ENCODE measurements at regions not wholly inside any gene's neighbourhood (a gene's known extent, or its start where the extent isn't known, plus 50 kb on each side); places are given as distances from the start of the nearest gene placed in this dataset.
A peak's percentile ranks its signal among the peaks of the same experiment; 100 is the strongest.
"Not testable (repeated sequence)": the region's sequence is repeated elsewhere in the genome, so short reads cannot be mapped to it uniquely, and the experiment has no call there.

DNA sequence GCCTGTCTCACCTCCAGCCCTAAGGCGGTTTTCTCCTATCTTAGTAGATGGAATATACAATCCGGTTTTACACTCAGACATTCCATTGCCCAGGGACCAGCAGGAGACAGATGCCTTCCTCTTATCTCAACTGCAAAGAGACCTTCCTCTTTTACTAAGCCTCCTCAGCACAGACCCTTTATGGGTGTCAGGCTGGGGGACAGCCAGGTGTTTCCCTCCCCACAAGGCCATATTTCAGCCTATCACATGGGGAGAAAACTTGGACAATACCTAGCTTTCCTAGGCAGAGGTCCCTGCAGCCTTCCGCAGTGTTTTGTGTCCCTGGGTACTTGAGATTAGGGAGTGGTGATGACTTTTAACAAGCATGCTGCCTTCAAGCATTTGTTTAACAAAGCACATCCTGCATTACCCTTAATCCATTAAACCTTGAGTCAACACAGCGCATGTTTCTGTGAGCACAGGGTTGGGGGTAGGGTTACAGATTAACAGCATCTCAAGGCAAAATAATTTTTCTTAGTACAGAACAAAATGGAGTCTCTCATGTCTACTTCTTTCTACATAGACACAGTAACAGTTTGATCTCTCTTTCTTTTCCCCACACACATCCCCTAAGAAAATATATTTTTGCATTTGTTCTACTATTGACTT, 876.2 kb downstream of the ANKRD7 start:
- DNase-seq (ENCODE audit: low spot score): not testable (repeated sequence)

DNA sequence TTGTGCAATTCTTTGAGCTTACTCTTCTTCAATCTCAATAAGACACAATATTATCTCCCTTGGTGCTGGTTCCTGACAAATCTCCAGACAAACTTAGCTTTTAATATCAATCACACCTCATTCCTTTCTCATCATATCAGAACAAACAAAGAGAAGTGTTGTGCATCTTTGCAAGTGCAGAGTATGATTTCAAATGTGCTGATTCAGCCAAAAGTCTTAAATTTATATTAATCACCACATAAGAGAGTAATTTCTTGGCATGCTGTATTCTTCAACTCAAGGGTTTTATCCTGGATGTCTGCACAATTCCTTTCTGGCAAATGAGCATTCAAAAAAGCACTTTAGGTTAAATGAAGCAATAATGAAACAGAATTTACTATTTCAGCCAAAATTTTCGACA, 877.8 kb downstream of the ANKRD7 start:
- peak; percentile 7 for DNase-seq (ENCODE audit: low spot score)

DNA sequence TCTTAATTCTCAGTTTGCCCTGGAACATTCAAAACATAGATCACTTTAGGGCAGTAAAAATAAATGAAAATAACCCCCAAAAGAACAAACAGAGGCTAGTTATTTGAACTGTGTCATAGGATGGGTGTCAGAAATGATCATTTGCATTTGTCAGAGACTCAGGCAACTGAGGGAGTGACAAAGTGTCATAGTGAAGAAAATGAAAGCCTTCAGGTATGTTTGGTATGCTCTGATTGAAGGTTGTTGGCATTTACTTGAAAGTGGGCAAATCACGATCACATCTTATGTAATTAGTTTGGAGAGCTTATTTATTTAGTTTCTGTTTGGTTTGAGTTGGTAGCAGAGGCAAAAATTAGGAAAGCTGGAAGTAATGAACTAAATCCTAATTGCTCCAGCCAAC, 880.9 kb downstream of the ANKRD7 start:
- DNase-seq (ENCODE audit: low spot score): no peak

DNA sequence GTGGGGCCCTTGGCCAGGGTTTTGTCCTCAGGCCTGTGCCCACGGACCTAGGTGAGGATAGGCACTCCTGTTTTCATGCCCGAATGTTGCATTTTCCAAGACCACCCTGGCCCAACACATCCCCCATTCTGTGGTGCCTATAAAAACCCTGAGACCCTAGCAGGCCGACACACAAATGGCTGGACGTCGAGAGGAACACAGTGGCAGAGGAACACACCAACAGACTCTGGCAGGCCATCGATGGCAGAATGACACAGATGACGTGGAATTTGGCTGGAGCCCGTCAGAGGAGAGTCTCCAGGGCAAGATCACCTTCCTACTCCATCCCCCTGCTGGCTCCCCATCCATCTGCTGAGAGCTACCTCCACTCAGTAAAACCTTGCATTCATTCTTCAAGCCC, 898.8 kb downstream of the ANKRD7 start:
- DNase-seq (ENCODE audit: low spot score): no peak

DNA sequence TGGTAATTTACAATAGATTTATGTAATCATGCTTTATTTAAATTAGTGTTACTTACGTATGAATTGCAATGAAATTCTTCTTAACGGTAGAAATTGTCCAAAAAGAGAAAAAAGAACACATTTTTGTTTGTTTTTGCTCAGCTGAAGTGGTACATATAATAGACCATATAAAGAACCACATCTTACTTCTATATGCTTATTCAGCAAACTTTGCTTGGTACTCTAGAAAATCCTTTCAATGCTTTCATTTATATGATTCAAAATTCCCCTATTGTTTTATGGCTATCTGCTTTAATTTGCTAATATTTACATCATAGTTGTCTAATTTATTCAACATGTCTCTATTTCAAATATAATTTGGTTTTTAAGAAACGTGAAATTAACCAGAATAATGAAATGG, 903.2 kb downstream of the ANKRD7 start:
- no peak for DNase-seq (ENCODE audit: low spot score)

DNA sequence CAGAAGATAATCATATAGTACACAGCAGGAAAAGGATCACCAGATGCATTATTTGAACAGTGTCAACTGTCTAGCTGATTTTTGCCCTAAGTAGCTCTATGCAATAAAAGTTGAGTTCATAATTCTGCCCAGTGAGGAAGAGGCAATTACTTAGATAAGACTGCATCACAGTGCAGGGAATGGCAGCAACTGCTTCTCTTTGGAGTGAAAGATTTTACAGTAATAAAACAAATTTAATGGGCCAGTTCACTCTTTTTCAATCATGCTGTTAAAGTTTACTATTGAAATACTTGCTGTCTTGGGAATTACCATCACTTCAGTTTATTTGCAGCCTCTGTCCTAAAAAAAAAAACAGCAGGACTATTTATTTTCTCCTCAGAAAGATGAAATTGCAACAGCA, 907.9 kb downstream of the ANKRD7 start:
- no peak for DNase-seq (ENCODE audit: low spot score)

DNA sequence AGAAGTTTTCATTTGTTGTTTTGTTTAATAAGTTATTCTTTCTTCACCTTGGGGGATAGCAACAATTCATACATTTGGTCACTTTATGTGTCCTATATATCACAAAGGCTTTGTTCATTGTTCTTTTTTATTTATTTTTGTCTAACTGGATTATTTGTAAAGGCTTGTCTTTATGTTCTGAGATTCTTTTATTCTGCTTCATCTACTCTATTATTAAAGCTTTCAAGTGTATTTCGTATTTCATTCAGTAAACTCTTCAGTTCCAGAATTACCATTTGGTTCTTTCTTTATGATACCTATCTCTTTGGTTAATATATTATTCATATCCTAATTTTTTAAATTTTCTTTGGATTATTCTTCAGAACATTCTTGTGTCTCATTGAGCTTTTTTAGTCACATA, 942.9 kb downstream of the ANKRD7 start:
- DNase-seq (ENCODE audit: low spot score): no peak

DNA sequence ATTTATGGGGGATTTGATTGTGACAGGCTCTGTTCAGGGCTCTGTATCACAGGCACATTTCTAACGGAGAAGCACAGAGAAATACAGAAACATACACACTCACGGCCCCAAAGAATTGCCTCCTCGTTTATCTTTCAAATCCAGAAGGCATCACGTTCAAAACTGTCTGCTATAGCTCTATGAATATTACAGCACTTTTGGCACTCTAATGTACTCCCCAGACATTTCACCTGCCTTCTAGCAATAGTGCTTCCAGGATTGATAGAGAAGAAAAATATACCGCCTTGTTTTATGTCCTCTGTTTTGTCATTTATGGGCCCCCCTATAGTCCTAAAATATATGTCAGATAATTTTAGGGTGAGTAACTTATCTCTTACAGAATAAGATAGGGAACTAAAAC, 947.5 kb downstream of the ANKRD7 start:
- DNase-seq (ENCODE audit: low spot score): no peak

DNA sequence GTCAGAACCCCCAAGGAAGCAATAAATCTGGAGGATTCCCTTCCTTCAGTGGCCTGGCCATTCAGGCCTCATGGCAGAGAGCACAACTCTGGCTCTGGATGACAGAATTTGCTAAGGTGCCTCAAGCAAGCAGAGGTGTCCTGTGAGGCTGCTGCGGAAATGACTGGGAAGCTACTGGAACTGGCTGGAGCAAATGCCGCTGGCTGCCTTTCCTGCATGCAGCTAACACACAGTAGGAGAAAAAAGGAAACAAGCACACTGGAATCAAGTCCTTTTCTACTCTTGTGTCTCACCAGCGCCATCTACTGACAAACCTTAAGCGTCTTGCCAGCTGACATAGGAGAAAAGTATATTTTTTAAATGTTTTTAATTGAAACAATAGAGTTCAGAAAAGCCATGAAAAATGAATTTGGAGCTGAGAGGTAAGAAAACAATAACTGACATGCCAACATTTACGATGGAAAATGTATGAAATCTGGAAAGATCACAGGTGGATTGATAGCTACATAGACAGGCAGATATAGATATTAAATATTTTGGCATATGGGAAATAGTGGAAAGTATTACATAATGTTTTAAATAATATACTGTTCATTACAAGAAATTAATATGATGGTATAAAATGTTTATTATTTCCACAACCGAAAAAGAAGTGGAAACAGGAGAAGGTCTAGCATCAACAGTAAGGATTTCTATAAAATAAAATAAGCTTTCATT, 951.6 kb downstream of the ANKRD7 start:
- peak; percentile 82 for DNase-seq (ENCODE audit: low spot score)

DNA sequence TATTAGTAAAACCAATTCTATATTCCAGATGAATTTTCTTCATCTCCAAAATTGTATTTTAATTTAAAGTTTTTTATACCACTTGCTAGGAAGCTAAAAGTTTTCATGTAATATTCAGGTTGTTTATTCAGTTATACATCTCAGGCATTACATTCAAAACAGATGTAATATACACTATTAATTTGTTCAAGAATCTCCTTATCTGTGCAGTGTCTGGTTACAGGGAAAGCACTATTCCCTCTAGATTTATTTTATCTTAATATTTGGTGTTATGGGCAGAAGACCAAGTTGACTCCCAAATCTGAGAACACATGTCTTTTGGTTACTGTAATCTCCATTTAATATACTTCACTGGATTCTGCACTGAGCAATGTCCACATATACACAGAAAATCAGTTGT, 953.4 kb downstream of the ANKRD7 start:
- peak; percentile 50 for DNase-seq (ENCODE audit: low spot score)

DNA sequence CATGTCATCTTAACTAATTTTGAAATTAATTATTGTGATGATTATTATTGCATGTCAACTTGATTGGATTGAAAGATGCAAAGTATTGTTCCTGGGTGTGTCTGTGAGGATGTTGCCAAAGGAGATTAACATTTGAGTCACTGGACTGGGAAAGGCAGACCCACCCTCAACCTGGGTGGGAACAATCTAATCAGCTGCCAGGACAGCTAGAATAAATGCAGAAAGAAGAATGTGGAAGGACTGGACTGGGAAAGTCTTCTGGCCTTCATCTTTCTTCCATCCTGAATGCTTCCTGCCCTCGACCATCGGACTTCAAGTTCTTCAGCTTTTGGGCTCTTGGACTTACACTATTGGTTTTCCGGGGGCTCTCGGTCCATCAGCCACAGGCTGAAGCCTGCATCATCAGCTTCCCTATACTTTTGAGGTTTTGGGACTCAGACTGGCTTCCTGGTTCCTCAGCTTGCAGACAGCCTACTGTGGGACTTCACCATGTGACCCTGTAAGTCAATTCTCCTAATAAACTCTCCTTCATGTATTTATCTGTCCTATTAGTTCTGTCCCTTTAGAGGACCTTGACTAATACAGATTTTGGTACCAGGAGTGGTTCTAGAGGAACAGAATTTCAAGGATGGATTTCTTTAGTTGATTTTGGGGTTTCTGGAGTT, 959.8 kb downstream of the ANKRD7 start:
- DNase-seq (ENCODE audit: low spot score): no peak

DNA sequence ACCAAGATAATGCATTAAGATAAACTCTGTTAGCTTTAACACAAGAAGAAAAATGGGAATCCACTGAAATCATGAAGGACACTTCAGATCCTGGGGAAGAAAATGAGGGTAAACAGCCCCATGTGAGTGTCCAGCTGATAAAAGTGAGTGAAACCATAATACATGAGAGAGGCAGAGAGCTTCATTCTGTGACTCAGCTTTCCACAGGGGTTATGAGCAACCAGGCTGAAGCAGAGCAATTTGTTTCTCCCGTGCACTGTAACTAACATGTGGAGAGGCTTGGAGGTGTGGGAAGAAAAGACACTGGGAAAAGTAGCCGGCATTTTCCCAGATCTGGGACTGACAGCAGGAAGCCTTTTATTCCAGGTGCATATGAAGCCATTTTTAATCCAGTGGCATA, 971.7 kb downstream of the ANKRD7 start:
- peak; percentile 34 for DNase-seq (ENCODE audit: low spot score)

DNA sequence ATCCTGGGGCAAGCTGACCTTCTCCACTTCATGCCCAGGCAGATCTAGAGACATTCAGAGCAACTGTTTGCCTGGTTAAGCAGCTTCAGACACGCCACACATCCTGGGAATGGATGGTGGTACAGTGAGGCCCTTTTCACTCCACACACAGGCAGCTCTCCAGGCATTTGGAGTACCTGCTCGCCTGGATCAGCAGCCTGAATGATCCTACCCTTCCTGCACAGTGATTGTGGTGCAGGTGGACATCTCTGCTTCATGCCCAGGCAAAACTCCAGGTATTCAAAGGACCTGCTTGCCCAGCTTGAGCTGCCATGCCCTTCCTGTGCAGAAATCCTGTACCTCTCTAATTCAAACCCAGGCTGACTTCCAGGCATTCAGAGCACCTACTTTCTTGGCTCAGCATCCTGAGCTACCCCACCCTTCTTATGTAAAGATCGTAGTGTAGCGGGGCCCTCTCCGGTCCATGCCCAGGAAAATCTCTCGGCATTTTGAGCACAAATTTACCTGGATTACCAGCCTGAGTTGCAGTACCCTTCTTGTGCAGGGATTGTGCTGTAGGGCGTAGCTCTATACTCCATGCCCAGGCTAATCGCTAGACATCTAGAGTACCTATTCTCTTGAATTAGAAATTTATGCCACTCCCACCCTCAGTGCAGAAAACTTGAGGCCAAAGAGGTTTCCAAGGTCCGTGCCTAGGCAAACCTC, 972.8 kb downstream of the ANKRD7 start:
- DNase-seq (ENCODE audit: low spot score): no peak

DNA sequence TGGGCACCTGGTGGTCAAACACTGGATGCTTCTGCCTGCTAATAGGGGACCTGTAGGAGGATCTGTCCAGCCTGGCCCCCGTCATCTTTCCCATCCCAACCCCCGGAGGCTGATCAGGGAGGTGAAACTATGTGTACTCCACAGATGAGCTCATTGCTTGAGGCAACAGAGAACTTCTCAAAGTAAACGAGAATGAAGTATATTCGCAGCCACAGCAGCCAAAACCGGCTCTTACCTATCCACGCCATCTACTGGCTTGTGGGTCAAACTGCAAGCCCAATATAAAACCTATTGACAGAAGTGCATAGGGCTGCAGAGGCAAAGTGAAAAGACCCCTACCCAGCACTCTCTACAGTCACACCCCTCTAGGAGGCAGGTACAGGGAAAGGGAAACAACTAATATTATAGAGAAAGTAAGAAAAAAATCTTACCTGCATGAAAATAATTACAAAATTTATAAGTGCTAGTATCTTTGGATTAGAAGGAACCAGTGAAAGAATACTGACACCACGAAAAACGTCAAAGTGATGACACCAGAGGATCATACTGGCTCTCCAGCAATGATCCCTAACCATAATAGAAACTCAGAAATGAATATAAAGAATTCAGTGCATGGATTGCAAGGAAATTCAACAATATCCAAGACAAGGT, 973.5 kb downstream of the ANKRD7 start:
- DNase-seq (ENCODE audit: low spot score): peak; percentile 26

DNA sequence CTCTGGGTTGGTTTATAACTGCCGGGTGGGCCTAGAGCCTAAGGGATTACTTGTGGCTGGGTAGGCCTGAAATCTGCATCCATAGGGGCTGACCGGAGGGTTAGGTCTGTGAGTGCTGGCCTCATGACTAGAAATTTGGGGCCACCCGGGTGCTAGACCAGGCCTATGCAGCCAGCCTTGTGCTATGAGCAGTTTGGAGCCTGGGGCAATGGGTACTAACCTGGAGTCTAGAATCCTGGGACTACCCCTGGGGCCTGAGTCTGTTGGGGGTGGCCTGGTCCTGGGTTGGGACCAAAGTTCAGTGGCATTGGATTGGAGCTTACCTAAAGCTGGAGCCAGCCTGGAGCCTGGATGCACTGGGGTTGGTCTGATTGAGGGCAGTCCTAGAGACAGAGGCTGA, 995.2 kb downstream of the ANKRD7 start:
- DNase-seq (ENCODE audit: low spot score): no peak

DNA sequence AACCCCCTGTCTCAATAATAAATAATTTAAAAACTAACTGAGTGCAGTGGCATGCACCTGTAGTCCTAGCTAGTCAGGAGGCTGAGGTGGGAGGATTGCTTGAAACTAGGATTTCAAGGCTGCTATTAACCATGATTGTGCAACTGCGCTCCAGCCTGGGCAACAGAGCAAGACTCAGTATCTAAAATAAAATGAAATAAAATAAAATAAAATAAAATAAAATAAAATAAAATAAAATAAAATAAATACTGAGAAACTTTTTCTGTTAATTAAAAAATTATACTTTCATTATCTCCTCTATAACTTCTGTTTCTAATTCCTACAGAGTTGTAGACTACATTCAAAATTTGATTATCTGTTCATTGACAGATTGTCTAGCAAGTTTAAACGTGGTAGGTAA, 999.4 kb downstream of the ANKRD7 start:
- no peak for DNase-seq (ENCODE audit: low spot score)

DNA sequence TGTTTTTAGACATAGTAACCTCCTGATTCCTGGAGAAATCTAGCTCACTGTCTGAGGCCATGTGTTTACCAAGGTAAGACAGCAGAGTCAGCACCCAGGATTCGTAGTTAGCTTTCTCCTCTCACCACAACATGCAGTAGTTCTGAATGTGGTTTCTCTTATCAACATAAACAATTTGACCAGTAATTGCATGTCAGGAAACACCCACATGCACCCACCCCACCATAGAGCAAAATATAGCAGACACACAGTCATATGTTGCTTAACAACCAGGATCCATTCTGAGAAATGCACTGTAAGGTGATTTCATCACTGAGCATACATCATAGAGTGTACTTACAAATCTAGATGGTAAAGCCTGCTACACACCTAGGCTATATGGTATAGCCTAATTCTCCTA, 1004.0 kb downstream of the ANKRD7 start:
- no peak for DNase-seq (ENCODE audit: low spot score)

DNA sequence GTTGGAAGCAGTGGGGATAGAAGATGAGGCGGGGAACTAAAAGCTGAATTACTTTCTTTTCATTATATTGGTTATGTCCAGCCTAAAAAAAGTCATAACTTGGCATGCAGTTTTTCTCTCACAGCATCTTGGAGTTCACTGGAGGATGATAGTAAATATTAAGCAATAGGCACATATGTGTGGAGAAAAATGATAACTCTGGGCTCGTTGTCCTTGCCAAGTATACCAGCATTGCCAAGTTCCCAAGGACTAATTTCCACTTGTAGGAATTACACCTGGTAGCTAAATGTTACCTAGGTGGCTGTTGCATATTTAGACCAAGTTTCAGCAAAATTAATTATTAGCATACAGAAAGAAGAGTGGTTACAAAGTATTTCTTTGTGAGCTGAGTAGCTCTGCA, 1007.6 kb downstream of the ANKRD7 start:
- DNase-seq (ENCODE audit: low spot score): no peak

DNA sequence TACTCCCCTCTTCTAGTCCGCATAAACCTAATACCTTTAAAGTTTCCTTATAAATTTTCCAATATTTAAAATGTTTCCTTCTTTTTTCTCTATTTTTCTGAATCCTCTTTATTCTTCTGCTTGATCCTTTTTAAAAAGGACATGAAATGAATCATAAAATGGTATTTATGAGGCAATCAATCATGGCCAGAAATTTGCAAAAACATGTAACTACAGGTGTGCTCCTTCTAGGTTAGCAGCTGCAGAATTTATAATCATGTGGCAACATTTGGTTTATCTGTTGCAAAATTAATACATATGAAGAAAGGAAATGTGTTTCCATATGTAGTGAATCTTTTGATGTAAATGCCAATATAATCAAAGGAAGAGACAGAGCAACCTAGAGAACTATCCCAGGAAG, 1008.5 kb downstream of the ANKRD7 start:
- DNase-seq (ENCODE audit: low spot score): no peak

DNA sequence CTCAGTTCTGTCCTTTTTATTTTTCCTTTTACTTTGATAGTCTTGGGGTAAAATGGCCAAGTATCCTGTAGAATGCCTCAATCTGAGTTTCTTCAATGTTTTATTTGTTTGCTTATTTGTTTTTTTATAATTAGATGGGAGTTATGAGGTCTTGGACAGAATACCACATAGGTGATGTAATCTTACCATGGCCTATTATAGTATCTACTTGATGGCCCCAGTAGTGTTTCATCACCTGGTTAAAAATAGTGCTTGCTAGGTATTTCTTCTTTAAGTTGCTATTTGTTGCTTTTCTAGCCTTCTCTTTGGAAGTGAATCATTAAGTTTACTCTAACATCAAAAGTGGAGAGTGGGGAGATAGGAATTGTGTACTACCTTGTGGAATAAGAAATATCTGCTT, 1020.0 kb upstream of the KCND2 start:
- DNase-seq (ENCODE audit: low spot score): no peak

DNA sequence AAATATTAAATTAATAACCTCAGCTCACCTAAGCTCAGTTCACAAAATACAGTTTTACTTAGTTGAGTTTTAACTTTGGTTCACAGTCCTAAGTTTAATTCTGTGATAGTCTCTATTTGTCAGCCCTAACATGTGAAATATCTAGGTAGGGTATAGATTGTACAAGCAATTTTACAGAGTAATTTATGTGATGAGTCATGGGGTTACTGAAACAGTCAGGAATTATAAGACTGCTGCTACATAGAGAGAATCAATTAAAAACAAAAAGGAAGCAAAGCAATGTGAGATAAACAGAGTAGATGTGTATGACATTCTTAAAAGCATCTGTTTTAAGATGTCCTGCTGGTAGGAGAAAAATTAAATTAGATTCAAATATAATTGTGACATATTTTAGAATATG, 1018.2 kb upstream of the KCND2 start:
- DNase-seq (ENCODE audit: low spot score): no peak

DNA sequence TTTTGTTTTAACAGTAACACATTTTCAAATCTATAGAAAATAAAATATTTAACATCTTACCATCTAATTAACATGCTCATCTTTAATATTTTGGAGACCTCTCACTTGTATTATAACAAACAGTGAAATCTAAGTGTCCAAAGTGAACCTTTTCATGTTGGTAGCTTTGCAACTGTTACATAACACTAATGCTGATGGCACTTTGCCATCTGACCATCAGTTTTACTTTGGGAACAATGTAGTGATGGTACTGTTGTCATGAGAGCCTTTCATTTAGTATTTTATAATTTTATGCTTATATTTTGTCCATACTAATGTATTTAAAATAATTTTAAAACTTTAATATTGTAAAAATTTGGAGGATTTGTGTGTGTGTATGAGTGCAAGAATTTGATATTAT, 1017.0 kb upstream of the KCND2 start:
- DNase-seq (ENCODE audit: low spot score): no peak

All from umbilical cord (tissue), 1 donor.